GM21447 (cell line): ENCODE measurements at regions not wholly inside any gene's neighbourhood (a gene's known extent, or its start where the extent isn't known, plus 50 kb on each side); places are given as distances from the start of the nearest gene placed in this dataset.

Experiments
- ATAC-seq: cut with Tn5 transposase; IDR thresholded peaks from one replicate; pipeline ENCODE4 v1.9.1; 2021; ENCODE audit not compliant: unreplicated experiment

GRCh38 chr6:1094306-1094705, 217.6 kb upstream of the FOXQ1 start:
- no peak for ATAC-seq

GRCh38 chr6:1091900-1092299, 220.0 kb upstream of the FOXQ1 start:
- no peak for ATAC-seq

- no peak for ATAC-seq
Observed at GRCh38 chr6:1089859-1090258, 222.0 kb upstream of the FOXQ1 start.

- ATAC-seq = no peak
Observed at GRCh38 chr6:1088492-1089001, 223.4 kb upstream of the FOXQ1 start.

- no peak for ATAC-seq
Observed at GRCh38 chr6:1087154-1087843, 224.6 kb upstream of the FOXQ1 start.

GRCh38 chr6:1086446-1087153, 225.3 kb upstream of the FOXQ1 start:
- no peak for ATAC-seq

GRCh38 chr6:1082285-1082935, 229.5 kb upstream of the FOXQ1 start:
- no peak for ATAC-seq

- ATAC-seq = no peak
Observed at GRCh38 chr6:1081551-1082284, 230.2 kb upstream of the FOXQ1 start.

- ATAC-seq = no peak
Observed at GRCh38 chr6:1080453-1081337, 231.2 kb upstream of the FOXQ1 start.

GRCh38 chr6:1079525-1079924, 232.4 kb upstream of the FOXQ1 start:
- ATAC-seq = no peak

- no peak for ATAC-seq
Observed at GRCh38 chr6:1077478-1078416, 234.2 kb upstream of the FOXQ1 start.

- no peak for ATAC-seq
Observed at GRCh38 chr6:1076531-1077459, 235.1 kb upstream of the FOXQ1 start.

- ATAC-seq = no peak
Observed at GRCh38 chr6:1075880-1076279, 236.0 kb upstream of the FOXQ1 start.

- no peak for ATAC-seq
Observed at GRCh38 chr6:1075444-1075843, 236.5 kb upstream of the FOXQ1 start.

GRCh38 chr6:1070085-1070521, 241.8 kb upstream of the FOXQ1 start:
- ATAC-seq = no peak

- no peak for ATAC-seq
Observed at GRCh38 chr6:1068905-1069304, 243.0 kb upstream of the FOXQ1 start.

- no peak for ATAC-seq
Observed at GRCh38 chr6:1068068-1068467, 243.8 kb upstream of the FOXQ1 start.

GRCh38 chr6:1067346-1067745, 244.6 kb upstream of the FOXQ1 start:
- no peak for ATAC-seq
